WTC11 (cell line): ENCODE measurements at regions not wholly inside any gene's neighbourhood (a gene's known extent, or its start where the extent isn't known, plus 50 kb on each side); places are given as distances from the start of the nearest gene placed in this dataset.

Experiments
- ATAC-seq: fragments of 200-7000 bp; cut with Tn5 transposase; 2 replicates; pipeline ENCODE4 v1.10.0; 2021; ENCODE audit warnings: mild to moderate bottlenecking, moderate library complexity
- CTCF ChIA-PET: fragments of 300-600 bp; sonication (Branson Sonifier 250); formaldehyde crosslinking; loops from one replicate; lab custom pipeline; 2021; ENCODE audit warnings: antibody characterized with exemption; lab: Charles Lee
- POLR2A ChIA-PET: fragments of 350-600 bp; sonication (Branson Sonifier 250); formaldehyde crosslinking; loops from one replicate; lab custom pipeline; 2021; ENCODE audit warnings: antibody characterized with exemption; lab: Charles Lee
- DNase-seq: peaks from one replicate; pipeline ENCODE4 v3.0.0; 2021; ENCODE audit warnings: low spot score
- H3K27ac Mint-ChIP-seq: 2 replicates; pipeline ENCODE4 v1.8.0; 2021; ENCODE audit warnings: mixed read lengths
- H3K27me3 Mint-ChIP-seq: 2 replicates; pipeline ENCODE4 v1.8.0; 2021; ENCODE audit warnings: low read depth, mild to moderate bottlenecking, moderate library complexity, mixed read lengths
- H3K36me3 Mint-ChIP-seq: 2 replicates; pipeline ENCODE4 v1.8.0; 2021; ENCODE audit warnings: mixed read lengths
- H3K4me1 Mint-ChIP-seq: 2 replicates; pipeline ENCODE4 v1.8.0; 2022; ENCODE audit warnings: mixed read lengths
- H3K4me3 Mint-ChIP-seq: 2 replicates; pipeline ENCODE4 v1.8.0; 2021; ENCODE audit warnings: mild to moderate bottlenecking, moderate library complexity, mixed read lengths
- H3K9me3 Mint-ChIP-seq: 2 replicates; pipeline ENCODE4 v1.8.0; 2021; ENCODE audit warnings: mixed read lengths
- CDX4 ChIP-seq: fragments of 250-450 bp; sonication (Bioruptor Pico); IDR thresholded peaks from 2 replicates; pipeline ENCODE4 v1.9.0; 2021; ENCODE audit warnings: moderate library complexity, mild to moderate bottlenecking, inconsistent platforms, borderline replicate concordance
- ESRRA ChIP-seq: sonication (generic); formaldehyde crosslinking; IDR thresholded peaks from 2 replicates; pipeline ENCODE4 v1.8.1; 2022; ENCODE audit warnings: mild to moderate bottlenecking, missing genetic modification reagents, borderline replicate concordance
- FOXP4 ChIP-seq: sonication (generic); formaldehyde crosslinking; IDR thresholded peaks from 2 replicates; pipeline ENCODE4 v1.8.0; 2022; ENCODE audit warnings: mild to moderate bottlenecking, missing genetic modification reagents
- GABPB1 ChIP-seq: sonication (generic); formaldehyde crosslinking; IDR thresholded peaks from 2 replicates; pipeline ENCODE4 v1.8.1; 2023; ENCODE audit warnings: mild to moderate bottlenecking, missing genetic modification reagents
- GRHL2 ChIP-seq: fragments of 250-450 bp; sonication (Bioruptor Pico); IDR thresholded peaks from 2 replicates; pipeline ENCODE4 v1.8.0; 2022; ENCODE audit warnings: mild to moderate bottlenecking, moderate library complexity; ENCODE audit not compliant: insufficient replicate concordance, severe bottlenecking
- IRF1 ChIP-seq: sonication (generic); formaldehyde crosslinking; IDR thresholded peaks from 2 replicates; pipeline ENCODE4 v1.8.0; 2023; ENCODE audit warnings: missing genetic modification reagents
- JUN ChIP-seq: sonication (generic); formaldehyde crosslinking; IDR thresholded peaks from 2 replicates; pipeline ENCODE4 v1.8.0; 2023; ENCODE audit warnings: mild to moderate bottlenecking, missing genetic modification reagents
- MAX ChIP-seq: sonication (generic); formaldehyde crosslinking; IDR thresholded peaks from 2 replicates; pipeline ENCODE4 v1.8.0; 2022; ENCODE audit warnings: mild to moderate bottlenecking, missing genetic modification reagents
- NR2C2 ChIP-seq: sonication (generic); formaldehyde crosslinking; IDR thresholded peaks from 2 replicates; pipeline ENCODE4 v1.8.0; 2022; ENCODE audit warnings: mild to moderate bottlenecking, missing genetic modification reagents
- NR3C1 ChIP-seq: sonication (generic); formaldehyde crosslinking; conservative IDR thresholded peaks from 2 replicates; pipeline ENCODE4 v1.8.1; 2023; ENCODE audit warnings: low read depth, mild to moderate bottlenecking, missing genetic modification reagents
- OVOL2 ChIP-seq: fragments of 250-450 bp; sonication (Bioruptor Pico); IDR thresholded peaks from 2 replicates; pipeline ENCODE4 v1.9.0; 2021; ENCODE audit warnings: mild to moderate bottlenecking, borderline replicate concordance
- PRDM15 ChIP-seq: sonication (generic); formaldehyde crosslinking; IDR thresholded peaks from 2 replicates; pipeline ENCODE4 v1.8.0; 2022; ENCODE audit warnings: missing genetic modification reagents
- RORB ChIP-seq: fragments of 250-450 bp; sonication (Bioruptor Pico); IDR thresholded peaks from 2 replicates; pipeline ENCODE4 v1.9.0; 2021; ENCODE audit warnings: mild to moderate bottlenecking
- SOX15 ChIP-seq: fragments of 250-450 bp; sonication (Bioruptor Pico); IDR thresholded peaks from 2 replicates; pipeline ENCODE4 v1.9.0; 2021; ENCODE audit warnings: mild to moderate bottlenecking
- TEAD1 ChIP-seq: sonication (generic); formaldehyde crosslinking; IDR thresholded peaks from 2 replicates; pipeline ENCODE4 v1.8.0; 2022; ENCODE audit warnings: mild to moderate bottlenecking, missing genetic modification reagents
- TEAD4 ChIP-seq: sonication (generic); formaldehyde crosslinking; IDR thresholded peaks from 2 replicates; pipeline ENCODE4 v1.8.0; 2022; ENCODE audit warnings: mild to moderate bottlenecking, missing genetic modification reagents
- ZBTB43 ChIP-seq: sonication (generic); formaldehyde crosslinking; IDR thresholded peaks from 2 replicates; pipeline ENCODE4 v1.8.1; 2023; ENCODE audit warnings: mild to moderate bottlenecking, missing genetic modification reagents
- ZNF138 ChIP-seq: sonication (generic); formaldehyde crosslinking; conservative IDR thresholded peaks from 2 replicates; pipeline ENCODE4 v1.8.1; 2022; ENCODE audit warnings: mild to moderate bottlenecking, moderate library complexity, missing genetic modification reagents
- ZNF219 ChIP-seq: sonication (generic); formaldehyde crosslinking; IDR thresholded peaks from 2 replicates; pipeline ENCODE4 v1.8.0; 2023; ENCODE audit warnings: missing genetic modification reagents, mild to moderate bottlenecking, borderline replicate concordance
- ZNF281 ChIP-seq: sonication (generic); formaldehyde crosslinking; IDR thresholded peaks from 2 replicates; pipeline ENCODE4 v1.8.0; 2023; ENCODE audit warnings: mild to moderate bottlenecking, missing genetic modification reagents
- ZNF317 ChIP-seq: sonication (generic); formaldehyde crosslinking; IDR thresholded peaks from 2 replicates; pipeline ENCODE4 v1.8.1; 2023; ENCODE audit warnings: low read depth, mild to moderate bottlenecking, moderate library complexity, missing genetic modification reagents, borderline replicate concordance
- ZNF425 ChIP-seq: fragments of 250-450 bp; sonication (Bioruptor Pico); conservative IDR thresholded peaks from 2 replicates; pipeline ENCODE4 v1.9.0; 2021; ENCODE audit warnings: mild to moderate bottlenecking

GRCh38 chr3:187484547-187485295 is 116.5 kb downstream of the RTP4 start:
- Mint-ChIP-seq H3K27me3 (no peaks in the 10 kb centered on the region; the same call in 1 of the 2 replicates), H3K4me1 (peaks cover 5% of the 10 kb centered on the region), H3K9me3 (peaks cover 47% of the 10 kb centered on the region), H3K4me3 (no peak overlapping the region), H3K36me3 (peaks cover 26% of the 10 kb centered on the region), H3K27ac (no peak overlapping the region)
- no peak for ATAC-seq
- POLR2A ChIA-PET: no interaction called here
- TF ChIP-seq NR2C2: no peak
- no peak for TF ChIP-seq GABPB1 (CRISPR knock-in tag)
- no peak for TF ChIP-seq TEAD1 (CRISPR knock-in tag)
- no peak for TF ChIP-seq TEAD4
- TF ChIP-seq NR3C1 (CRISPR knock-in tag): no peak
- TF ChIP-seq ZBTB43: no peak
- TF ChIP-seq OVOL2: no peak
- TF ChIP-seq GRHL2 (CRISPR knock-in tag): no peak
- no peak for TF ChIP-seq ESRRA
- no peak for TF ChIP-seq ZNF425 (CRISPR knock-in tag)
- TF ChIP-seq SOX15 (CRISPR knock-in tag): no peak
- no peak for TF ChIP-seq RORB (CRISPR knock-in tag)
- TF ChIP-seq IRF1: no peak
- TF ChIP-seq ZNF219 (CRISPR knock-in tag): no peak
- TF ChIP-seq ZNF317 (CRISPR knock-in tag): no peak
- CTCF ChIA-PET: interaction anchor here (1.0 kb wide), 1 partner anchor 165 kb away, joined by 5 read pairs; no protein-coding TSS in a partner anchor
- no peak for DNase-seq

GRCh38 chr3:187481426-187481825 is 113.2 kb downstream of the RTP4 start:
- ATAC-seq (no peak), DNase-seq (no peak)
- H3K9me3 Mint-ChIP-seq: peaks cover 57% of the 10 kb centered on the region
- peaks cover 32% of the 10 kb centered on the region for H3K36me3 Mint-ChIP-seq
- H3K4me1 Mint-ChIP-seq: peaks cover 8% of the 10 kb centered on the region; the same call in 1 of the 2 replicates
- H3K27me3 Mint-ChIP-seq: peaks cover 2% of the 10 kb centered on the region; the same call in 1 of the 2 replicates
- no peak overlapping the region for H3K27ac Mint-ChIP-seq
- CTCF ChIA-PET: no interaction called here
- no peak overlapping the region for H3K4me3 Mint-ChIP-seq
- POLR2A ChIA-PET: no interaction called here
- TF ChIP-seq ZNF138 (CRISPR knock-in tag) (no peak), CDX4 (CRISPR knock-in tag) (no peak), TEAD1 (CRISPR knock-in tag) (no peak), MAX (CRISPR knock-in tag) (no peak), ZNF281 (CRISPR knock-in tag) (no peak), JUN (CRISPR knock-in tag) (no peak), PRDM15 (CRISPR knock-in tag) (no peak), FOXP4 (CRISPR knock-in tag) (no peak)
